ENCODE measurements at regions not wholly inside any gene's neighbourhood (a gene's known extent, or its start where the extent isn't known, plus 50 kb on each side); places are given as distances from the start of the nearest gene placed in this dataset.

DNA sequence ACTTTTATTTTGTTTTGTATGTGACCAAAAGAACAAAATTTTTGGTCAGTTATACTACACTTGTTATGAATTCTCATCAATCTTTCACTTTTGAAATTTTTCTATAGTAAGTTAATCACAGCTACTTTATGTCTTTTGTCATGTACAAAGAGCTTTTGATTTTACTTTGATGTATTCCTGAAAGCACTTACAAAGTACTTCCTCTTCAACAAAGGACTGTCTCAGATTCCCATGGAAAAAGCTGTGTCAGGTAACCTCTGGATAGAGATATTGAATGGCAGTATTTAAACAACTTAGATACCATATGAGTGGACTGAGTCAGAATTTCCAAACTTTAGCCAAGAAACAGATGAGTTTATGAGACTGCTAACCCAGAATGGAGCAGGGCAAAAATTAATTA, 689.3 kb upstream of the ATXN8OS start:
- no peak for ATAC-seq
- no peak for TF ChIP-seq CSRNP3 (CRISPR knock-in tag; IDR thresholded peaks at IDR 0.05)
- no peak for TF ChIP-seq ZNF8 (CRISPR knock-in tag; IDR thresholded peaks at IDR 0.05)
- no peak for TF ChIP-seq ZC3H10 (CRISPR knock-in tag; IDR thresholded peaks at IDR 0.05)
- no peak for TF ChIP-seq BACH2 (CRISPR knock-in tag; IDR thresholded peaks at IDR 0.05; ENCODE audit: borderline replicate concordance)
- TF ChIP-seq ZFP30 (CRISPR knock-in tag; IDR thresholded peaks at IDR 0.05), result no peak
- TF ChIP-seq TCF4 (CRISPR knock-in tag; IDR thresholded peaks at IDR 0.05; ENCODE audit: borderline replicate concordance), result no peak
- TF ChIP-seq, protein P1, sequence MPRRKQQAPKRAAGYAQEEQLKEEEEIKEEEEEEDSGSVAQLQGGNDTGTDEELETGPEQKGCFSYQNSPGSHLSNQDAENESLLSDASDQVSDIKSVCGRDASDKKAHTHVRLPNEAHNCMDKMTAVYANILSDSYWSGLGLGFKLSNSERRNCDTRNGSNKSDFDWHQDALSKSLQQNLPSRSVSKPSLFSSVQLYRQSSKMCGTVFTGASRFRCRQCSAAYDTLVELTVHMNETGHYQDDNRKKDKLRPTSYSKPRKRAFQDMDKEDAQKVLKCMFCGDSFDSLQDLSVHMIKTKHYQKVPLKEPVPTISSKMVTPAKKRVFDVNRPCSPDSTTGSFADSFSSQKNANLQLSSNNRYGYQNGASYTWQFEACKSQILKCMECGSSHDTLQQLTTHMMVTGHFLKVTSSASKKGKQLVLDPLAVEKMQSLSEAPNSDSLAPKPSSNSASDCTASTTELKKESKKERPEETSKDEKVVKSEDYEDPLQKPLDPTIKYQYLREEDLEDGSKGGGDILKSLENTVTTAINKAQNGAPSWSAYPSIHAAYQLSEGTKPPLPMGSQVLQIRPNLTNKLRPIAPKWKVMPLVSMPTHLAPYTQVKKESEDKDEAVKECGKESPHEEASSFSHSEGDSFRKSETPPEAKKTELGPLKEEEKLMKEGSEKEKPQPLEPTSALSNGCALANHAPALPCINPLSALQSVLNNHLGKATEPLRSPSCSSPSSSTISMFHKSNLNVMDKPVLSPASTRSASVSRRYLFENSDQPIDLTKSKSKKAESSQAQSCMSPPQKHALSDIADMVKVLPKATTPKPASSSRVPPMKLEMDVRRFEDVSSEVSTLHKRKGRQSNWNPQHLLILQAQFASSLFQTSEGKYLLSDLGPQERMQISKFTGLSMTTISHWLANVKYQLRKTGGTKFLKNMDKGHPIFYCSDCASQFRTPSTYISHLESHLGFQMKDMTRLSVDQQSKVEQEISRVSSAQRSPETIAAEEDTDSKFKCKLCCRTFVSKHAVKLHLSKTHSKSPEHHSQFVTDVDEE (CRISPR knock-in tag; IDR thresholded peaks at IDR 0.05), result no peak
- no peak for TF ChIP-seq CSDC2 (CRISPR knock-in tag; IDR thresholded peaks at IDR 0.05)
- no peak for TF ChIP-seq ZFP3 (CRISPR knock-in tag; IDR thresholded peaks at IDR 0.05)
- TF ChIP-seq GLIS3 (CRISPR knock-in tag; IDR thresholded peaks at IDR 0.05), result no peak

GRCh38 chr13:69410761-69411160, 696.9 kb upstream of the ATXN8OS start:
- ATAC-seq, result no peak
- TF ChIP-seq ZNF565 (CRISPR knock-in tag; conservative IDR thresholded peaks at IDR 0.05; ENCODE audit: low read depth) (no peak), ZNF8 (CRISPR knock-in tag; IDR thresholded peaks at IDR 0.05) (no peak), OSR1 (CRISPR knock-in tag; IDR thresholded peaks at IDR 0.05) (no peak), GLIS3 (CRISPR knock-in tag; IDR thresholded peaks at IDR 0.05) (no peak), PPARA (CRISPR knock-in tag; IDR thresholded peaks at IDR 0.05; ENCODE audit: borderline replicate concordance) (no peak), ESRRG (CRISPR knock-in tag; IDR thresholded peaks at IDR 0.05) (no peak), CSRNP3 (CRISPR knock-in tag; IDR thresholded peaks at IDR 0.05) (no peak), RARB (CRISPR knock-in tag; IDR thresholded peaks at IDR 0.05) (no peak), ZC3H10 (CRISPR knock-in tag; IDR thresholded peaks at IDR 0.05) (no peak)
- TF ChIP-seq, protein P1 (CRISPR knock-in tag; IDR thresholded peaks at IDR 0.05), result no peak
- TF ChIP-seq, protein P2, sequence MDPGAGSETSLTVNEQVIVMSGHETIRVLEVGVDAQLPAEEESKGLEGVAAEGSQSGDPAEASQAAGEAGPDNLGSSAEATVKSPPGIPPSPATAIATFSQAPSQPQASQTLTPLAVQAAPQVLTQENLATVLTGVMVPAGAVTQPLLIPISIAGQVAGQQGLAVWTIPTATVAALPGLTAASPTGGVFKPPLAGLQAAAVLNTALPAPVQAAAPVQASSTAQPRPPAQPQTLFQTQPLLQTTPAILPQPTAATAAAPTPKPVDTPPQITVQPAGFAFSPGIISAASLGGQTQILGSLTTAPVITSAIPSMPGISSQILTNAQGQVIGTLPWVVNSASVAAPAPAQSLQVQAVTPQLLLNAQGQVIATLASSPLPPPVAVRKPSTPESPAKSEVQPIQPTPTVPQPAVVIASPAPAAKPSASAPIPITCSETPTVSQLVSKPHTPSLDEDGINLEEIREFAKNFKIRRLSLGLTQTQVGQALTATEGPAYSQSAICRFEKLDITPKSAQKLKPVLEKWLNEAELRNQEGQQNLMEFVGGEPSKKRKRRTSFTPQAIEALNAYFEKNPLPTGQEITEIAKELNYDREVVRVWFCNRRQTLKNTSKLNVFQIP (CRISPR knock-in tag; IDR thresholded peaks at IDR 0.05; ENCODE audit: borderline replicate concordance, low read depth), result no peak

GRCh38 chr13:69391756-69392155, 715.9 kb upstream of the ATXN8OS start:
- no peak for ATAC-seq
- TF ChIP-seq ZNF8 (CRISPR knock-in tag; IDR thresholded peaks at IDR 0.05) (no peak), ISL1 (CRISPR knock-in tag; IDR thresholded peaks at IDR 0.05) (no peak), CSRNP3 (CRISPR knock-in tag; IDR thresholded peaks at IDR 0.05) (no peak), OSR1 (CRISPR knock-in tag; IDR thresholded peaks at IDR 0.05) (no peak), BACH2 (CRISPR knock-in tag; IDR thresholded peaks at IDR 0.05; ENCODE audit: borderline replicate concordance) (no peak), CREB5 (CRISPR knock-in tag; IDR thresholded peaks at IDR 0.05; ENCODE audit: low read depth) (no peak), ZNF70 (CRISPR knock-in tag; IDR thresholded peaks at IDR 0.05) (no peak), ESRRG (CRISPR knock-in tag; IDR thresholded peaks at IDR 0.05) (no peak), PPARA (CRISPR knock-in tag; IDR thresholded peaks at IDR 0.05; ENCODE audit: borderline replicate concordance) (no peak), ZFP30 (CRISPR knock-in tag; IDR thresholded peaks at IDR 0.05) (no peak), ZC3H10 (CRISPR knock-in tag; IDR thresholded peaks at IDR 0.05) (no peak), GLIS3 (CRISPR knock-in tag; IDR thresholded peaks at IDR 0.05) (no peak), TCF4 (CRISPR knock-in tag; IDR thresholded peaks at IDR 0.05; ENCODE audit: borderline replicate concordance) (no peak), SNAI2 (CRISPR knock-in tag; IDR thresholded peaks at IDR 0.05) (no peak)
- TF ChIP-seq, protein P1 (CRISPR knock-in tag; IDR thresholded peaks at IDR 0.05), result no peak
